Progenitor cell of endocrine pancreas (in vitro differentiated cells): ENCODE measurements at regions not wholly inside any gene's neighbourhood (a gene's known extent, or its start where the extent isn't known, plus 50 kb on each side); places are given as distances from the start of the nearest gene placed in this dataset.

Experiments
- DNase-seq: peaks from one replicate; pipeline ENCODE4 v3.0.0; 2021; ENCODE audit warnings: low spot score; ENCODE audit not compliant: unreplicated experiment
- H3K27ac Mint-ChIP-seq: 2 replicates; pipeline ENCODE4 v1.8.0; 2021; ENCODE audit warnings: mild to moderate bottlenecking, moderate library complexity, mixed read lengths
- H3K27me3 Mint-ChIP-seq: 2 replicates; pipeline ENCODE4 v1.8.0; 2021; ENCODE audit warnings: mixed read lengths
- H3K36me3 Mint-ChIP-seq: 2 replicates; pipeline ENCODE4 v1.8.0; 2022; ENCODE audit warnings: mixed read lengths; ENCODE audit not compliant: insufficient read depth
- H3K4me1 Mint-ChIP-seq: 2 replicates; pipeline ENCODE4 v1.8.0; 2021; ENCODE audit warnings: low read depth, mixed read lengths
- H3K4me3 Mint-ChIP-seq: 2 replicates; pipeline ENCODE4 v1.8.0; 2021; ENCODE audit warnings: low read depth, mild to moderate bottlenecking, moderate library complexity, mixed read lengths
- H3K9me3 Mint-ChIP-seq: 2 replicates; pipeline ENCODE4 v1.8.0; 2021; ENCODE audit warnings: low read depth, mixed read lengths
- CTCF ChIP-seq: fragments of 200-600 bp; sonication (generic); IDR thresholded peaks from one replicate; pipeline ENCODE4 v1.5.0; 2021; ENCODE audit warnings: antibody characterized with exemption, mild to moderate bottlenecking; ENCODE audit not compliant: unreplicated experiment

- no peak for TF ChIP-seq CTCF
- Mint-ChIP-seq H3K27me3 (no peaks in the 10 kb centered on the region), H3K36me3 (no peaks in the 10 kb centered on the region), H3K9me3 (no peaks in the 10 kb centered on the region), H3K27ac (no peak overlapping the region), H3K4me3 (no peak overlapping the region), H3K4me1 (no peaks in the 10 kb centered on the region)
- DNase-seq: no peak
Measured at GRCh38 chr3:82364827-82365226, 603.4 kb upstream of the GBE1 start.

GRCh38 chr3:82363131-82363530 is 601.7 kb upstream of the GBE1 start:
- H3K36me3 Mint-ChIP-seq: no peaks in the 10 kb centered on the region
- H3K9me3 Mint-ChIP-seq: no peaks in the 10 kb centered on the region
- no peaks in the 10 kb centered on the region for H3K4me1 Mint-ChIP-seq
- H3K27me3 Mint-ChIP-seq: no peaks in the 10 kb centered on the region
- no peak overlapping the region for H3K4me3 Mint-ChIP-seq
- DNase-seq: no peak
- no peak for TF ChIP-seq CTCF
- no peak overlapping the region for H3K27ac Mint-ChIP-seq

DNA sequence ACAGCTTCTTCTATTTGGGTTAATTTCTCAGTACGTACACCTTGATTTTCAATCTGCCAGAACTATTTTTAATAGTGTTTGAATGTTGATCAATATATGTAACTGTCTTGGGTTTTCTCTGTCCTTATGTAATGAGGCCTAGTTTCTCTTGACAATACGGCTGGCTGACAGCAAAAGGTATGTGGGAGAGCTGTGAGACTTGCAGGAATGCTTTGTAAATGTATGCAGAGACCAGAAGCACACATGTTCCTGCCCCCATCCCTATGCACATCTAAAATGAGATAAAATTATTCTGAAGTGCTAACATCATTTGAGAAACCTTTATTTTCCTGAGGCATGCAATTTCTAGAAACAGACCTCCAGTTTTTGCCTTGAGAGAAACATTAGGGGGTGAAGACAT is 593.8 kb upstream of the GBE1 start:
- DNase-seq: no peak
- no peaks in the 10 kb centered on the region for H3K27me3 Mint-ChIP-seq
- H3K9me3 Mint-ChIP-seq: no peaks in the 10 kb centered on the region
- H3K4me1 Mint-ChIP-seq: no peaks in the 10 kb centered on the region
- no peak for TF ChIP-seq CTCF
- H3K4me3 Mint-ChIP-seq: no peak overlapping the region
- H3K27ac Mint-ChIP-seq: no peak overlapping the region
- H3K36me3 Mint-ChIP-seq: no peaks in the 10 kb centered on the region

- Mint-ChIP-seq H3K27ac (no peak overlapping the region), H3K4me1 (no peaks in the 10 kb centered on the region)
Measured at GRCh38 chr3:82354228-82354627, 592.8 kb upstream of the GBE1 start.

DNA sequence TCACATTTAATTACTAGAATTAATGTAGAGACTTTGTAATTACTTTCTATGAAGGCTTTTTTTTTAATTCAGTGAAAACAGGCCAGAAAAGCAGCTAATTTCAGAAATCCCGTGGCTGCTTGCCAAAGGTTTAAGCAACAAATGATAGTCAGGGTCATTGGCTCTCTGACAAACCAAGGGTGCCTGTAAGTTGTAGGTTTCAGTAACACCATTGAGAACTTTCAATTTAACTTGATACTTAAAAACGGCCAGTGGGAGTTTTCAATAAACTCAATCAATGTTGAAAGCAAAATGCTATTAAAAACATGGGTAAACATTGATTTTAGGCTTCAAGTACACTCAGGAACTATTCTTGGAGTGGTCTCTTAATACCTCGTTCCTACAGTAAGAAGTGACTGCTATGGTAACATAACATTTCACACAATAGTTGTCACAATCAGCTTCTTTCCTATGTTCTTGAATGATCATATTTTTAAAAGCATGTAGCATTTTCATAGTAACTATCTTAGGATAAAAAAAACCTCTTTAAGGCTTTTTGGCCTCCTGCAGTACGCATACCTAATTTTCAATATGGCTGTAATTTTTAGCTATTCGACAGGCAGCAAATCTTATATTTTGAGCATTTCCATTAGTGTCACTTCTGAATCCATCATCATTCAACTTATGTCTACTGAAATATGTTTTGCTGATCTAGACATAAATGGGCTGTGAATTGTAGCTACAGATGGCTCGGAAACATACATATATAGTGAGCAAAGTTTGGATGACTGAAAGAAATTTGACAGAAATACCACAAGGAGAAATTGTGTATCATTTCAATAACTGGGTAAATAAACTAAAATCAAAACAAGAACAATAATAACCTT is 592.1 kb upstream of the GBE1 start:
- H3K27me3 Mint-ChIP-seq: no peaks in the 10 kb centered on the region
- no peak overlapping the region for H3K4me3 Mint-ChIP-seq
- no peaks in the 10 kb centered on the region for H3K36me3 Mint-ChIP-seq
- H3K27ac Mint-ChIP-seq: no peak overlapping the region
- H3K9me3 Mint-ChIP-seq: no peaks in the 10 kb centered on the region
- no peaks in the 10 kb centered on the region for H3K4me1 Mint-ChIP-seq
- no peak for DNase-seq
- TF ChIP-seq CTCF: no peak

More at GRCh38 chr3:82354228-82354627, 592.8 kb upstream of the GBE1 start:
- no peak for TF ChIP-seq CTCF
- no peaks in the 10 kb centered on the region for H3K9me3 Mint-ChIP-seq
- no peak for DNase-seq
- H3K36me3 Mint-ChIP-seq: no peaks in the 10 kb centered on the region
- no peaks in the 10 kb centered on the region for H3K27me3 Mint-ChIP-seq
- H3K4me3 Mint-ChIP-seq: no peak overlapping the region
